ENCODE measurements at regions not wholly inside any gene's neighbourhood (a gene's known extent, or its start where the extent isn't known, plus 50 kb on each side); places are given as distances from the start of the nearest gene placed in this dataset.

DNA sequence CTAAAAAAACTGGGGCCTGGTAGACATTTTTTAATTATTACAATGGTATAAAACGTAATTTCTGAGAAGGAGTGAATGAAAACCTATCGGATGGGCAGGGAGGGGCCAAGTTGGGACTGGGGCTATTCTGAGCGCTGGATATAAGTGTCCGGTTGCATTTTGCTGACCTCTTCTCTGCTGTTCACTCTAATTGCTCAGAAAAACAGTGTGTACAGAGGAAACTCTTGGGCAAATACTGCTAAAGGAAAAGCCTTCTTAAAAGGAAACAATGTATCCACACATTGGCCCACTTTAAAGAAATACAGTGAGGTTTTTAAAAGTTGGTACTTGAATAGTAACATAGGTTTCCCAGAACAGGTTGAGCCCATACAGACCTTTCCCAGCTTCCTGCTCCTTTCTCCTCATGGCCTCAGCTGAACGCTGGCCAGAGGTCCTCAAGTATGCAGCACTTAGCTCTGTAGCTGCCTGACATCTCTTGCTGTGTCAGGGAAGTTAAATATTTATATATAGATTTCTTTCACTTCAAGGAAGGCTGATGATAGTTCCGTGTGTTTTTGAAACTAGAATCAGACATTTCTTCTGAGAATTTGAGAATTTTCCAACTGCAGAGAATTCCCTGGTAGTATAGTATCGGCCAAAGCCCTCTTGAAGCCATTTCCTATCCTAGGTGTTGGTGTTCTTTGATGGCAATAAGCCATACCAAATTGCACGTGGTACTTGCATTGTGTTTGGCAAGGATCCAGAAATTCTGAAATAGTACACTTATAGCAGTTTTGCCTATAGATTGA, 97.1 kb upstream of the SLC4A4 start:
- no peaks in the 10 kb centered on the region for H3K27me3 ChIP-seq
- no peak overlapping the region for H3K4me3 ChIP-seq (ENCODE audit: low read depth in 1 of 2, low read length in 1 of 2)
- H3K36me3 ChIP-seq: no peaks in the 10 kb centered on the region
- H3K27ac ChIP-seq: no peak overlapping the region
- H3K4me1 ChIP-seq (ENCODE audit: control insufficient read depth in 1 of 2, insufficient read depth in 1 of 2, low read depth in 1 of 2, low read length in 1 of 2): no peaks in the 10 kb centered on the region
- TF ChIP-seq, protein P1, sequence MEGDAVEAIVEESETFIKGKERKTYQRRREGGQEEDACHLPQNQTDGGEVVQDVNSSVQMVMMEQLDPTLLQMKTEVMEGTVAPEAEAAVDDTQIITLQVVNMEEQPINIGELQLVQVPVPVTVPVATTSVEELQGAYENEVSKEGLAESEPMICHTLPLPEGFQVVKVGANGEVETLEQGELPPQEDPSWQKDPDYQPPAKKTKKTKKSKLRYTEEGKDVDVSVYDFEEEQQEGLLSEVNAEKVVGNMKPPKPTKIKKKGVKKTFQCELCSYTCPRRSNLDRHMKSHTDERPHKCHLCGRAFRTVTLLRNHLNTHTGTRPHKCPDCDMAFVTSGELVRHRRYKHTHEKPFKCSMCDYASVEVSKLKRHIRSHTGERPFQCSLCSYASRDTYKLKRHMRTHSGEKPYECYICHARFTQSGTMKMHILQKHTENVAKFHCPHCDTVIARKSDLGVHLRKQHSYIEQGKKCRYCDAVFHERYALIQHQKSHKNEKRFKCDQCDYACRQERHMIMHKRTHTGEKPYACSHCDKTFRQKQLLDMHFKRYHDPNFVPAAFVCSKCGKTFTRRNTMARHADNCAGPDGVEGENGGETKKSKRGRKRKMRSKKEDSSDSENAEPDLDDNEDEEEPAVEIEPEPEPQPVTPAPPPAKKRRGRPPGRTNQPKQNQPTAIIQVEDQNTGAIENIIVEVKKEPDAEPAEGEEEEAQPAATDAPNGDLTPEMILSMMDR (IDR thresholded peaks at IDR 0.05): no peak
- H3K9me3 ChIP-seq: no peaks in the 10 kb centered on the region

DNA sequence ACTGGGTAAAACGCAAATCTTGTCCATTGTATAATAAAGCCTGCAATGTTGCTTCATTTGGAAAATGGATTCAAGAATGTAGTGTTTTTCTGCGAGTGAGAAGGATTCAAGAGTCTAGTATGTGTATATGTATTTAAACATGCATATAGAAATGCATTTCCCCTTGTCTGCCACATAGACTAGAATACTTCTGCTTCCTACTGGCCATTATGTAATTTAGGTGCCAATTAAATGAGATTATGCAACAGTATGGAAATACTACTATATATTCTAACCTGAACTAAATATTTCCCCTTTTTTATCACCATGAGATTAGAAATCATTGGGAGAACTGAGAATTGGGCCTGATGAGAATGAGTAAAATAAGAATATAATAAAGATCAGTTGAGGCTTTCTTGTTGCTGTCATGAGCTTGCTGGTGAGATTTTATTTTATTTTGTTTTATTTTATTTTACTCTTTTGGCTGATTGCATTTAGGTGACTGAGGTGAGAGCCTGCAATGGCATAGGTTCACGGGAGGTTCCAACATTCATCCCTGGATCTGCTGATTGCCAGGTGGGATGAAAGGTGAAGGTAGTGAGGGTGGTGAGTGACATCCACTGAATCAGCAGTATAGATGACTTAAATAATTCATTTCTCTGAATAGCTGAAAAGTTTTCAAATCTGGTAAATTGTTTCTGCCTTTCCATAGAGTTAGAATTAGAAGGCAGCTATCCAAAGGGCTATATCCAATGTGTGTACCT, 95.6 kb upstream of the SLC4A4 start:
- Histone ChIP-seq H3K27me3 (no peaks in the 10 kb centered on the region), H3K4me3 (ENCODE audit: low read depth in 1 of 2, low read length in 1 of 2) (no peak overlapping the region), H3K4me1 (ENCODE audit: control insufficient read depth in 1 of 2, insufficient read depth in 1 of 2, low read depth in 1 of 2, low read length in 1 of 2) (no peaks in the 10 kb centered on the region), H3K9me3 (no peaks in the 10 kb centered on the region), H3K36me3 (no peaks in the 10 kb centered on the region), H3K27ac (no peak overlapping the region)
- TF ChIP-seq, protein P1 (IDR thresholded peaks at IDR 0.05): no peak

DNA sequence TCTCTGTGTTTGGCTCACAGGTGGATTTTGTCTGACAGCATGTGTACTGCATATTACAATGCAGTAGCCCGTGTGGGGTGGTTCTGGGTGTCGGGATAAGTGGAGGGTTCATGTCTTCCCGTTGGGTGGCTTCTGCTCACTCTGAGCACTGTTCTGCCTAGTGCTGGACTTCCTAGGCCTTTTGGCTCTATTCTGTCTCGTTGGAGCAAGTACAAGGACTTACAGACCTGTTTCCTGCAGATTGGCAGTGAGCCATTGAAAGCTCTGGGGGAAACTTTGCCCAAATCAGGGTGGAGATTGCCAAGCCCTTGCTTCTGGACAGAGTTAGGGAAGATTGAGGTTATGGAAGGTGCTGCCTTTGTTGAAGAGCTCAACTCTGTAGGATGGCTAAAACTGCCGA, 91.1 kb upstream of the SLC4A4 start:
- Histone ChIP-seq H3K27ac (no peak overlapping the region), H3K4me3 (ENCODE audit: low read depth in 1 of 2, low read length in 1 of 2) (no peak overlapping the region), H3K27me3 (no peaks in the 10 kb centered on the region), H3K4me1 (ENCODE audit: control insufficient read depth in 1 of 2, insufficient read depth in 1 of 2, low read depth in 1 of 2, low read length in 1 of 2) (no peaks in the 10 kb centered on the region), H3K36me3 (no peaks in the 10 kb centered on the region), H3K9me3 (no peaks in the 10 kb centered on the region)
- TF ChIP-seq, protein P1 (IDR thresholded peaks at IDR 0.05): no peak

DNA sequence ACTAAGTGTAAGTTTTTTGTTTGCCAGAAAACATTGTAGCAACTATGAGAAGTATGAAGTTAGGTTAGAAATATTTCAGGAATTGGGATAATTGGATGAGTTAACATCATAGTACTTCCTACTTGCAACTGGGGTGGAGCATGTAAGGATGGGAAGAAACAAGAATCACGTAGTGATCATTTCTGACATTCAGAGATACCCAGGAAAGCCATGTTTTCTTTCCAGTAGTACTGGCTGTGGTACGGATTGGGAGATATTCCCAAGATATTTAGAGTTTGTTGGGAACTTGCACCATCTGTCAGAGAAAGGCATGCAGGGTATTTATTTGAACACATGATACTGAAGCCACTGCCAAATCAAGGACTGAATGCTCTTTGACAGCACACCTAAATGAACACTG, 87.6 kb upstream of the SLC4A4 start:
- H3K27me3 ChIP-seq: no peaks in the 10 kb centered on the region
- TF ChIP-seq, protein P1 (IDR thresholded peaks at IDR 0.05): no peak
- no peaks in the 10 kb centered on the region for H3K9me3 ChIP-seq
- H3K36me3 ChIP-seq: no peaks in the 10 kb centered on the region
- H3K27ac ChIP-seq: no peak overlapping the region
- H3K4me3 ChIP-seq (ENCODE audit: low read depth in 1 of 2, low read length in 1 of 2): no peak overlapping the region
- H3K4me1 ChIP-seq (ENCODE audit: control insufficient read depth in 1 of 2, insufficient read depth in 1 of 2, low read depth in 1 of 2, low read length in 1 of 2): no peaks in the 10 kb centered on the region

DNA sequence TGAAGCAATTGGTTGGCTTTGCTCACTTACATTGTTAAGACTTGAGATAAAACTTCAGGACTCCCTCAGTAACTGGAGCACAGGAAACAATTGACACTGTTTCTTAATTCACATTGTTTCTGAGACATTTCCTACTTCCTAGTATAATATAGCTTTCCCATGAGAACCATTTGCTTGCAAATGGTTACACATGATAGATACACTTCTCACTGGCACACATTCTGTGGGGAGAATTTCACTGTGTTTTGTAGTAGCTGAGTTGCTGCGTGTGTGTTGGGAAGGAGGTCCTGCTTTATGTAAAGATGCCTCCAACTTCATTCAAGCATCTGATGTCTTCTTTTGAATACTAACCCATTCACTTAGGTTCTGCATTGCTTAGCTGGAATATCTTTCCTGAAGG, 85.3 kb upstream of the SLC4A4 start:
- H3K4me1 ChIP-seq (ENCODE audit: control insufficient read depth in 1 of 2, insufficient read depth in 1 of 2, low read depth in 1 of 2, low read length in 1 of 2): no peaks in the 10 kb centered on the region
- TF ChIP-seq, protein P1 (IDR thresholded peaks at IDR 0.05): no peak
- no peak overlapping the region for H3K27ac ChIP-seq
- no peak overlapping the region for H3K4me3 ChIP-seq (ENCODE audit: low read depth in 1 of 2, low read length in 1 of 2)
- H3K36me3 ChIP-seq: no peaks in the 10 kb centered on the region
- H3K27me3 ChIP-seq: no peaks in the 10 kb centered on the region
- no peaks in the 10 kb centered on the region for H3K9me3 ChIP-seq

Measured in neutrophil (primary cell).